ENCODE measurements at regions not wholly inside any gene's neighbourhood (a gene's known extent, or its start where the extent isn't known, plus 50 kb on each side); places are given as distances from the start of the nearest gene placed in this dataset.
"Not testable (repeated sequence)": the region's sequence is repeated elsewhere in the genome, so short reads cannot be mapped to it uniquely, and the experiment has no call there.

GRCh38 chr3:73177827-73178226, 116.4 kb downstream of the EBLN2 start:
- DNase-seq (ENCODE audit: low read depth), result no peak

- no peak for DNase-seq (ENCODE audit: low read depth)
Observed at GRCh38 chr3:73179601-73180000, 118.1 kb downstream of the EBLN2 start.

GRCh38 chr3:73186741-73187140, 125.3 kb downstream of the EBLN2 start:
- DNase-seq (ENCODE audit: low read depth), result no peak

GRCh38 chr3:73187328-73187727, 125.9 kb downstream of the EBLN2 start:
- no peak for DNase-seq (ENCODE audit: low read depth)

GRCh38 chr3:73188707-73189106, 127.2 kb downstream of the EBLN2 start:
- DNase-seq (ENCODE audit: low read depth), result no peak

GRCh38 chr3:73192036-73192738, 130.7 kb downstream of the EBLN2 start:
- no peak for DNase-seq (ENCODE audit: low read depth)

- not testable (repeated sequence) for DNase-seq (ENCODE audit: low read depth)
Observed at GRCh38 chr3:73193943-73194342, 132.5 kb downstream of the EBLN2 start.

- no peak for DNase-seq (ENCODE audit: low read depth)
Observed at GRCh38 chr3:73197187-73197586, 135.7 kb downstream of the EBLN2 start.

GRCh38 chr3:73203101-73203500, 141.6 kb downstream of the EBLN2 start:
- no peak for DNase-seq (ENCODE audit: low read depth)

- DNase-seq (ENCODE audit: low read depth), result no peak
Observed at GRCh38 chr3:73203633-73204032, 142.2 kb downstream of the EBLN2 start.

- DNase-seq (ENCODE audit: low read depth), result no peak
Observed at GRCh38 chr3:73204841-73205240, 143.4 kb downstream of the EBLN2 start.

- DNase-seq (ENCODE audit: low read depth), result no peak
Observed at GRCh38 chr3:73206030-73206429, 144.6 kb downstream of the EBLN2 start.

GRCh38 chr3:73207946-73208440, 146.5 kb downstream of the EBLN2 start:
- DNase-seq (ENCODE audit: low read depth), result no peak

GRCh38 chr3:73210759-73211158, 149.3 kb downstream of the EBLN2 start:
- no peak for DNase-seq (ENCODE audit: low read depth)

GRCh38 chr3:73212683-73213082, 151.2 kb downstream of the EBLN2 start:
- no peak for DNase-seq (ENCODE audit: low read depth)

GRCh38 chr3:73213896-73214295, 152.4 kb downstream of the EBLN2 start:
- DNase-seq (ENCODE audit: low read depth), result no peak

- no peak for DNase-seq (ENCODE audit: low read depth)
Observed at GRCh38 chr3:73214846-73215245, 153.4 kb downstream of the EBLN2 start.

- DNase-seq (ENCODE audit: low read depth), result no peak
Observed at GRCh38 chr3:73215281-73215680, 153.8 kb downstream of the EBLN2 start.

- no peak for DNase-seq (ENCODE audit: low read depth)
Observed at GRCh38 chr3:73215901-73216300, 154.4 kb downstream of the EBLN2 start.

GRCh38 chr3:73216310-73216709, 154.9 kb downstream of the EBLN2 start:
- no peak for DNase-seq (ENCODE audit: low read depth)

GRCh38 chr3:73222126-73222525, 160.7 kb downstream of the EBLN2 start:
- no peak for DNase-seq (ENCODE audit: low read depth)

GRCh38 chr3:73225146-73225855, 163.8 kb downstream of the EBLN2 start:
- DNase-seq (ENCODE audit: low read depth), result no peak

GRCh38 chr3:73225991-73226390, 164.5 kb downstream of the EBLN2 start:
- no peak for DNase-seq (ENCODE audit: low read depth)

GRCh38 chr3:73228000-73228399, 166.5 kb downstream of the EBLN2 start:
- no peak for DNase-seq (ENCODE audit: low read depth)

Data from amniotic epithelial cell (primary cell).